ENCODE measurements at regions not wholly inside any gene's neighbourhood (a gene's known extent, or its start where the extent isn't known, plus 50 kb on each side); places are given as distances from the start of the nearest gene placed in this dataset.
A peak's percentile ranks its signal among the peaks of the same experiment; 100 is the strongest.

DNA sequence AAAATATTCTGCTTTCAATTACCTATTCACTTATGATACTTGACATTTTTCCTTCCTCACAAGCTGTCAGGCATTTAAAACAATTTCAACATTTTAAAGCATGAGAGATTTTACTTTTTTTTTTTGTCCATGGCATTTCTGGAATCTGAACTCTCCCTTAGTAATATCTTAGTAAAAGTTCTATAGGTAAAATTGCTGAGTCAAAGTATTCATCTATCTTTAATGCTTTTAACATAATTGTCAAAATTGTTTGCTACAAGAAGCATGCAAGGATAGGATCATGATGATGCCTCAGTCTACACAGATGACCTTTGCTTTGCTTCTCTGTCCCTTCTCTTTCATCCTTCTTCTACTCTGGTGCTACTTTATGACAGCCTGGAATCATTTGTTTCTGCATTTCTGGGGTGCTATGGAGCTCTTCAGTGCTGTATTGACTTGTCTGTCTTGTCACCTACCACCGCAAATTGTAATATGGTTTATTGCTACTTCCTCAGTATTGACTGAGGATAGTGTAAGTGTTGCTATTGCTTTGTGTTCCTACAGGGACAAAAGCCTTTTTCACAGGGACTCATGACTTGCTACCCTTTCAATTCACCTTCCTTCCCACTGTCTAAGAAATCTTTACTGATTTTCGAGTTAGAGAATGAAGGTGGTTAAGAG, 589.8 kb upstream of the ATP2B1 start:
- Mint-ChIP-seq H3K27me3 (ENCODE audit: insufficient read depth) (no peaks in the 10 kb centered on the region), H3K4me3 (peak overlapping the region; percentile 74; the same call in 1 of the 2 replicates), H3K36me3 (ENCODE audit: low read depth) (no peaks in the 10 kb centered on the region), H3K4me1 (ENCODE audit: low read depth) (peaks cover 14% of the 10 kb centered on the region; the same call in 1 of the 2 replicates), H3K27ac (peak overlapping the region; percentile 44; the same call in 1 of the 2 replicates), H3K9me3 (no peaks in the 10 kb centered on the region)
- TF ChIP-seq, protein P1, sequence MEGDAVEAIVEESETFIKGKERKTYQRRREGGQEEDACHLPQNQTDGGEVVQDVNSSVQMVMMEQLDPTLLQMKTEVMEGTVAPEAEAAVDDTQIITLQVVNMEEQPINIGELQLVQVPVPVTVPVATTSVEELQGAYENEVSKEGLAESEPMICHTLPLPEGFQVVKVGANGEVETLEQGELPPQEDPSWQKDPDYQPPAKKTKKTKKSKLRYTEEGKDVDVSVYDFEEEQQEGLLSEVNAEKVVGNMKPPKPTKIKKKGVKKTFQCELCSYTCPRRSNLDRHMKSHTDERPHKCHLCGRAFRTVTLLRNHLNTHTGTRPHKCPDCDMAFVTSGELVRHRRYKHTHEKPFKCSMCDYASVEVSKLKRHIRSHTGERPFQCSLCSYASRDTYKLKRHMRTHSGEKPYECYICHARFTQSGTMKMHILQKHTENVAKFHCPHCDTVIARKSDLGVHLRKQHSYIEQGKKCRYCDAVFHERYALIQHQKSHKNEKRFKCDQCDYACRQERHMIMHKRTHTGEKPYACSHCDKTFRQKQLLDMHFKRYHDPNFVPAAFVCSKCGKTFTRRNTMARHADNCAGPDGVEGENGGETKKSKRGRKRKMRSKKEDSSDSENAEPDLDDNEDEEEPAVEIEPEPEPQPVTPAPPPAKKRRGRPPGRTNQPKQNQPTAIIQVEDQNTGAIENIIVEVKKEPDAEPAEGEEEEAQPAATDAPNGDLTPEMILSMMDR (IDR thresholded peaks at IDR 0.05): no peak
- no peak for DNase-seq

- Mint-ChIP-seq H3K27me3 (ENCODE audit: insufficient read depth) (no peaks in the 10 kb centered on the region; the same call in 1 of the 2 replicates), H3K4me1 (ENCODE audit: low read depth) (peaks cover 23% of the 10 kb centered on the region; the same call in 1 of the 2 replicates), H3K9me3 (no peaks in the 10 kb centered on the region), H3K36me3 (ENCODE audit: low read depth) (no peaks in the 10 kb centered on the region), H3K4me3 (no peak overlapping the region), H3K27ac (no peak overlapping the region)
- TF ChIP-seq, protein P1 (IDR thresholded peaks at IDR 0.05): no peak
- no peak for DNase-seq
Measured at GRCh38 chr12:90295858-90296257, 587.2 kb upstream of the ATP2B1 start.

DNA sequence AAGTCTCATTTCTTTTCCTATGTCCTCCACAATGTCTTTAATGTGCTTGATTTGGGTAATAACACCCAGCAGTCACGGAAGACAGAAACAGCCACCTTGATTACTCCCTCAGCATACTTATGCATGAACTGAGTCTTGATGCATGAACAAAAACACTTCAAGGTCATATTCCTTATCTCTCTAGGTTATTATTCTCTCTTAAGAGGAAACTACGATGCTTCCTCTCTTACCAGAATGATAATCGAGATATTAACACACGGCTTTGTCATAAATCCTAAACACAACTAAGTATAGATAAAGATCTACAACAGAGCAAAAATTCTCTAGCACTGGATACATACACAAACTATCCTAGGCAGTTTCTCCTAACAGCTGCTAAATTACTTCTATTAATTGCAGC, 583.5 kb upstream of the ATP2B1 start:
- TF ChIP-seq, protein P1 (IDR thresholded peaks at IDR 0.05): no peak
- Mint-ChIP-seq H3K4me3 (no peak overlapping the region; the same call in 1 of the 2 replicates), H3K27me3 (ENCODE audit: insufficient read depth) (no peaks in the 10 kb centered on the region; the same call in 1 of the 2 replicates), H3K9me3 (peaks cover 18% of the 10 kb centered on the region), H3K36me3 (ENCODE audit: low read depth) (no peaks in the 10 kb centered on the region), H3K4me1 (ENCODE audit: low read depth) (peaks cover 9% of the 10 kb centered on the region; the same call in 1 of the 2 replicates), H3K27ac (no peak overlapping the region)
- DNase-seq: no peak

DNA sequence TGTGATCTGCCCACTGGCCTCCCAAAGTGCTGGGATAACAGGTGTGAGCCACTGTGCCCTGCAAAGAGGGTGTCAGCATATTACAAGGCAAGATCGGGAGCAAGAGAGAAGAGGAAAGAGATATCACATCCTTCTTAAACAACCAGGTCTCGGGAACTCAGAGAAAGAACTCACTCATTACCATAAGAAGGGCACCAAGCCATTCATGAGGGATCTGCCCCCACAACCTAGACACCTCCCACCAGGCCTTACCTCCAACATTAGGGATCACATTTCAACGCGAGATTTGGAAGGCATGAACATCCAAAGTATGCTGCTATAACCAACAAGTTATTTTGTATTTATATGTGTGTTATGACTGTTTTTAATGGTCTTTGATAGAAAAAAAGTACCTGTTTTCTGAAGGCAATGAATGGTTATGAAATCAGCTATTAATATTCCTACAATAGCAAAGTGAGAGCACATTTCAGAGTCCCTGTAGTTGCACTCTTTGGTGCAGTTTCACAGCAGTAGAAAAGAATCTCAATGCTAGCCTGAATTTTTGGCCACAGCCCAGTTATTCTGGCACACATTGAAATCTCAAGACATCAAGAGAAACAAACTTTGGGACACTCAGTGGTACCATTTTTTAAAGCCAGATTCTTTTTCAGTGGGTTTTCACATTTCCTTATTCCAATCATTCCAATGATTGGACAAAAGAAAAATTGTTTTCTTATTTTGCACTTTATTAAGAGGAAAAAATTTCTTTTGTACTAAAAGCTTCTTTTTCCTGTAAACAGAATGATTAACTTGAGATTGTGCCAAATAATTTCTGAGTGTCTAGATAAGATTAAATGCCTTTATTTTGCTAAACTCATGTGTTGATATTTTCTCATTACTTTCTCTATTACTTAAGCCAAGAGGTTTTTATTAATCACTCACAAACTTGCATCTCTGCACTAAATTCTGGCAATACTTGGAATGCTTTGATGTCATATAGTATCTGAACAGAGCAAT, 582.6 kb upstream of the ATP2B1 start:
- H3K4me3 Mint-ChIP-seq: no peak overlapping the region
- no peaks in the 10 kb centered on the region; the same call in 1 of the 2 replicates for H3K27me3 Mint-ChIP-seq (ENCODE audit: insufficient read depth)
- DNase-seq: no peak
- H3K27ac Mint-ChIP-seq: no peak overlapping the region
- TF ChIP-seq, protein P1 (IDR thresholded peaks at IDR 0.05): no peak
- no peaks in the 10 kb centered on the region for H3K36me3 Mint-ChIP-seq (ENCODE audit: low read depth)
- H3K9me3 Mint-ChIP-seq: peaks cover 18% of the 10 kb centered on the region
- H3K4me1 Mint-ChIP-seq (ENCODE audit: low read depth): peaks cover 9% of the 10 kb centered on the region; the same call in 1 of the 2 replicates

GRCh38 chr12:90287585-90287984, 578.9 kb upstream of the ATP2B1 start:
- TF ChIP-seq, protein P1 (IDR thresholded peaks at IDR 0.05): no peak
- Mint-ChIP-seq H3K36me3 (ENCODE audit: low read depth) (no peaks in the 10 kb centered on the region), H3K4me3 (no peak overlapping the region), H3K4me1 (ENCODE audit: low read depth) (peaks cover 7% of the 10 kb centered on the region; the same call in 1 of the 2 replicates), H3K27ac (no peak overlapping the region), H3K9me3 (peaks cover 18% of the 10 kb centered on the region), H3K27me3 (ENCODE audit: insufficient read depth) (no peaks in the 10 kb centered on the region)
- DNase-seq: no peak
